H9 (cell line): ENCODE measurements at regions not wholly inside any gene's neighbourhood (a gene's known extent, or its start where the extent isn't known, plus 50 kb on each side); places are given as distances from the start of the nearest gene placed in this dataset.

Source experiments
- DNase-seq: peaks from one replicate; pipeline ENCODE4 v3.0.0-alpha.2; 2017
- H2AFZ ChIP-seq: one replicate; pipeline ENCODE4 v1.6.1; 2013; ENCODE audit warnings: mild to moderate bottlenecking, low read length, control low read depth, moderate library complexity
- H2AK5ac ChIP-seq: 2 replicates; pipeline ENCODE4 v1.6.1; 2013; ENCODE audit warnings: low read length, control low read depth, mixed read lengths; ENCODE audit not compliant: insufficient read length
- H2BK120ac ChIP-seq: one replicate; pipeline ENCODE4 v1.6.1; 2013; ENCODE audit warnings: low read depth, mild to moderate bottlenecking, low read length, control low read depth, inconsistent platforms; ENCODE audit not compliant: poor library complexity, severe bottlenecking
- H2BK12ac ChIP-seq: 2 replicates; pipeline ENCODE4 v1.6.1; 2013; ENCODE audit warnings: low read length, control low read depth, mixed read lengths, low read depth; ENCODE audit not compliant: insufficient read length
- H2BK15ac ChIP-seq: 2 replicates; pipeline ENCODE4 v1.6.1; 2013; ENCODE audit warnings: low read depth, low read length, control low read depth
- H2BK20ac ChIP-seq: one replicate; pipeline ENCODE4 v1.6.1; 2013; ENCODE audit warnings: low read depth, mild to moderate bottlenecking, low read length, control low read depth, inconsistent platforms; ENCODE audit not compliant: poor library complexity, severe bottlenecking
- H2BK5ac ChIP-seq: 2 replicates; pipeline ENCODE4 v1.6.1; 2013; ENCODE audit warnings: low read length, control low read depth, mixed read lengths; ENCODE audit not compliant: insufficient read length
- H3K14ac ChIP-seq: 2 replicates; pipeline ENCODE4 v1.6.1; 2013; ENCODE audit warnings: low read length, control low read depth; ENCODE audit not compliant: insufficient read depth
- H3K18ac ChIP-seq: 2 replicates; pipeline ENCODE4 v1.6.1; 2013; ENCODE audit warnings: low read depth, mild to moderate bottlenecking, mixed read lengths, low read length, control low read depth; ENCODE audit not compliant: insufficient read length
- H3K23ac ChIP-seq: 2 replicates; pipeline ENCODE4 v1.6.1; 2013; ENCODE audit warnings: low read length, control low read depth, mixed read lengths, low read depth; ENCODE audit not compliant: insufficient read length
- H3K23me2 ChIP-seq: 2 replicates; pipeline ENCODE4 v1.6.1; 2013; ENCODE audit warnings: low read depth, mild to moderate bottlenecking, mixed read lengths, low read length, control low read depth; ENCODE audit not compliant: insufficient read length, poor library complexity, severe bottlenecking
- H3K27ac ChIP-seq: 2 replicates; pipeline ENCODE4 v1.5.1; 2013; ENCODE audit warnings: low read length, control low read depth, mixed read lengths, low read depth; ENCODE audit not compliant: insufficient read length
- H3K27me3 ChIP-seq: 2 replicates; pipeline ENCODE4 v1.6.1; 2013; ENCODE audit warnings: low read length, control low read depth, inconsistent platforms; ENCODE audit not compliant: insufficient read depth
- H3K4ac ChIP-seq: 2 replicates; pipeline ENCODE4 v1.6.1; 2013; ENCODE audit warnings: low read depth, mild to moderate bottlenecking, control low read depth, inconsistent platforms, low read length, moderate library complexity
- H3K4me1 ChIP-seq: 2 replicates; pipeline ENCODE4 v1.6.1; 2013; ENCODE audit warnings: low read length, control low read depth, inconsistent platforms; ENCODE audit not compliant: insufficient read depth
- H3K4me2 ChIP-seq: 2 replicates; pipeline ENCODE4 v1.6.1; 2013; ENCODE audit warnings: low read length, control low read depth, mixed read lengths; ENCODE audit not compliant: insufficient read length, insufficient read depth
- H3K56ac ChIP-seq: 2 replicates; pipeline ENCODE4 v1.6.1; 2013; ENCODE audit warnings: low read depth, mild to moderate bottlenecking, mixed read lengths, low read length, control low read depth; ENCODE audit not compliant: insufficient read length
- H3K79me1 ChIP-seq: 2 replicates; pipeline ENCODE4 v1.6.1; 2013; ENCODE audit warnings: low read depth, mild to moderate bottlenecking, moderate library complexity, low read length, control low read depth, inconsistent platforms; ENCODE audit not compliant: insufficient read depth, poor library complexity, severe bottlenecking
- H3K79me2 ChIP-seq: 2 replicates; pipeline ENCODE4 v1.6.1; 2013; ENCODE audit warnings: low read length, control low read depth, inconsistent platforms; ENCODE audit not compliant: insufficient read depth
- H3K9ac ChIP-seq: 2 replicates; pipeline ENCODE4 v1.6.1; 2013; ENCODE audit warnings: low read length, control low read depth, mixed read lengths; ENCODE audit not compliant: insufficient read length; ENCODE audit errors: extremely low read depth
- H3K9me3 ChIP-seq: one replicate; pipeline ENCODE4 v1.6.1; 2013; ENCODE audit warnings: low read depth, low read length, inconsistent platforms; ENCODE audit not compliant: control insufficient read depth
- H3T11ph ChIP-seq: one replicate; pipeline ENCODE4 v1.6.1; 2013; ENCODE audit warnings: mild to moderate bottlenecking, low read length, control low read depth, inconsistent platforms
- H4K20me1 ChIP-seq: one replicate; pipeline ENCODE4 v1.6.1; 2013; ENCODE audit not compliant: control insufficient read depth, insufficient read length, insufficient read depth
- H4K5ac ChIP-seq: 2 replicates; pipeline ENCODE4 v1.6.1; 2013; ENCODE audit warnings: low read depth, mild to moderate bottlenecking, mixed read lengths, low read length, control low read depth; ENCODE audit not compliant: insufficient read length
- H4K8ac ChIP-seq: replicated peaks from 2 replicates; pipeline ENCODE4 v1.6.1; 2013; ENCODE audit warnings: low read length, control low read depth, mixed read lengths, low read depth; ENCODE audit not compliant: insufficient read length
- H4K91ac ChIP-seq: 2 replicates; pipeline ENCODE4 v1.6.1; 2013; ENCODE audit warnings: low read depth, mild to moderate bottlenecking, moderate library complexity, mixed read lengths, low read length, control low read depth; ENCODE audit not compliant: insufficient read length
- H3K27ac Mint-ChIP-seq, 3 experiments: 2 replicates in 2 of 3; 3 replicates in 1 of 3; pipeline ENCODE4 v1.8.0; 2020 to 2021; ENCODE audit warnings: mixed read lengths in 3 of 3, mild to moderate bottlenecking in 1 of 3, moderate library complexity in 1 of 3
- H3K27me3 Mint-ChIP-seq: 2 replicates; pipeline ENCODE4 v1.8.0; 2021; ENCODE audit warnings: low read depth, mild to moderate bottlenecking, moderate library complexity, mixed read lengths
- H3K36me3 Mint-ChIP-seq, 3 experiments: 2 replicates in 2 of 3; 3 replicates in 1 of 3; pipeline ENCODE4 v1.8.0; 2020 to 2021; ENCODE audit warnings: low read depth in 3 of 3, mixed read lengths in 3 of 3; ENCODE audit not compliant: insufficient read depth in 1 of 3
- H3K4me1 Mint-ChIP-seq, 2 experiments: 2 replicates each; pipeline ENCODE4 v1.8.0; 2020; ENCODE audit warnings: mixed read lengths in 2 of 2
- H3K4me3 Mint-ChIP-seq, 2 experiments: 2 replicates in 1 of 2; 3 replicates in 1 of 2; pipeline ENCODE4 v1.8.0; 2020 to 2021; ENCODE audit warnings: mild to moderate bottlenecking in 2 of 2, mixed read lengths in 2 of 2, moderate library complexity in 1 of 2
- H3K9me3 Mint-ChIP-seq, 2 experiments: 2 replicates in 1 of 2; 3 replicates in 1 of 2; pipeline ENCODE4 v1.8.0; 2020; ENCODE audit warnings: mild to moderate bottlenecking in 2 of 2, mixed read lengths in 2 of 2, moderate library complexity in 1 of 2
- CTCF ChIP-seq: fragments of 200-600 bp; sonication (generic); conservative IDR thresholded peaks from 3 replicates; pipeline ENCODE4 v1.8.0; 2021; ENCODE audit warnings: antibody characterized with exemption, mild to moderate bottlenecking
- WGBS: extraction: QIAGEN DNeasy Blood & Tissue Kit; methylation state at CpG from one replicate; pipeline ENCODE4 v1.1.7; 2013; ENCODE audit warnings: missing lambda C conversion rate, low lambda C conversion rate, mixed read lengths; ENCODE audit not compliant: insufficient read length; ENCODE audit errors: extremely low coverage; 5-methylcytosine and 5-hydroxymethylcytosine counted together

- H3K79me1 ChIP-seq, result no peaks in the 10 kb centered on the region
- H2AFZ ChIP-seq, result no peak overlapping the region
- H3K18ac ChIP-seq, result no peak overlapping the region
- no peaks in the 10 kb centered on the region for H4K20me1 ChIP-seq
- H2BK20ac ChIP-seq, result no peak overlapping the region
- H3K56ac ChIP-seq, result no peak overlapping the region
- H3K14ac ChIP-seq, result no peak overlapping the region
- Mint-ChIP-seq H3K27me3 (peaks cover 13% of the 10 kb centered on the region), H3K9me3 (0 out of 5 replicates have a peak, but pooled peaks cover 0 to under 1% of the 10 kb centered on the region in 2 experiments), H3K36me3 (no peaks in the 10 kb centered on the region), H3K27ac (no peak overlapping the region), H3K4me1 (peaks cover 20 to 22% of the 10 kb centered on the region in 2 experiments), H3K4me3 (no peak overlapping the region)
- H3T11ph ChIP-seq, result no peak overlapping the region
- no peak overlapping the region for H3K9ac ChIP-seq
- H4K8ac ChIP-seq, result no peak overlapping the region
- no peak overlapping the region for H3K27ac ChIP-seq
- no peak overlapping the region for H4K91ac ChIP-seq
- no peak overlapping the region for H3K23ac ChIP-seq
- no peak overlapping the region for H3K4ac ChIP-seq
- H2BK120ac ChIP-seq, result no peak overlapping the region
- TF ChIP-seq CTCF, result no peak
- no peaks in the 10 kb centered on the region for H3K23me2 ChIP-seq
- H3K4me1 ChIP-seq, result no peaks in the 10 kb centered on the region; the same call in 1 of the 2 replicates
- no peaks in the 10 kb centered on the region for H3K27me3 ChIP-seq
- no peaks in the 10 kb centered on the region for H3K79me2 ChIP-seq
- no peak overlapping the region for H4K5ac ChIP-seq
- no peak for DNase-seq
- no peak overlapping the region for H2BK12ac ChIP-seq
- H3K4me2 ChIP-seq, result no peak overlapping the region
- no peak overlapping the region for H2BK5ac ChIP-seq
- no CpG with 5 or more reads among the region's 23 CpGs for WGBS
- no peak overlapping the region for H2AK5ac ChIP-seq
- H3K9me3 ChIP-seq, result no peaks in the 10 kb centered on the region
- H2BK15ac ChIP-seq, result no peak overlapping the region
These were observed 158.2 kb upstream of the DIO3 start for GRCh38 chr14:101402936-101403660.
